Cardiac septum (tissue), 1 donor: ENCODE measurements at regions not wholly inside any gene's neighbourhood (a gene's known extent, or its start where the extent isn't known, plus 50 kb on each side); places are given as distances from the start of the nearest gene placed in this dataset.
"Not testable (repeated sequence)": the region's sequence is repeated elsewhere in the genome, so short reads cannot be mapped to it uniquely, and the experiment has no call there.

ENCODE experiments used
- DNase-seq: peaks from one replicate; pipeline ENCODE4 v3.0.0-alpha.2; 2020; ENCODE audit warnings: low spot score
- intact Hi-C: fragments of 100-400 bp; cut with DNase I; formaldehyde crosslinking; loops from one replicate; pipeline ENCODE4 v1.14.0; 2022
- donor health status: DM: no; HTN: no; CAD: no.

- intact Hi-C loops = no loop called here
- DNase-seq = no peak
Observed at GRCh38 chr6:4660377-4661321, 115.6 kb upstream of the CDYL start.

DNA sequence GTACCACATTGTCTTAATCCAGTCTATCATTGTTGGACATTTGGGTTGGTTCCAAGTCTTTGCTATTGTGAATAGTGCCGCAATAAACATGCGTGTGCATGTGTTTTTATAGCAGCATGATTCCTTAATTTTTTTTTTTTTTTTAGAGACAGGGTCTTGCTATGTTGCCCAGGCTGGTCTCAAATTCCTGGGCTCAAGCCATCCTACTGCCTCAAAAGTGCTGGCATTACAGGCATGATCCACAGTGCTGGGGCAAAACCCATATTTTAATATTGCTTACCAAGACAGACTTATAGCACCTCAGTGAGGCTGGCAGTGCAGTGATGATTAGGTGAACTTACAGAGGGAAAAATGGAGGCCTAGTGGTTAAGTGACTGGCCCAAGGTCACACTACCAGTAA, 116.5 kb upstream of the CDYL start:
- intact Hi-C loops, DNase-seq: not testable (repeated sequence)

- no peak for DNase-seq
- intact Hi-C loops = no loop called here
Observed at GRCh38 chr6:4658486-4658885, 117.7 kb upstream of the CDYL start.

DNA sequence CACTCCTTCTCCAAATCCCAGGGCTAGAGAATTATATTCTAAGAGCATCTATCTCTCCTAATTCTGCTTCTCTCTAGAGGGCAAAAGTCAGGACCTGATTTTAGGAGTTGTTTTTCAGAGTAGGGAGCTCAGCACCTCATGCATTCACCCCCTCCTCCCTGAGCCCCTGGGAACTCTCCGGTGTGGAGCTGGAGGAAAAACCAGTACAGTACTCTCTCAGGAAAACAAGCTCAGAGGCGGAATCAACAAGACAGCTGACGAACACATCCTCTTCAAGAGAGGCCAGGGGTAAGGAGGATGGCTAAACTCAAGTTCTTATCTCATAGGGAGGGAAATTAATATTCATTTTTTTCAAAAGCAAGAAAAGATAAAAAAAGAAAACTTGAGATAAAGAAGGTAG, 120.1 kb upstream of the CDYL start:
- no peak for DNase-seq
- intact Hi-C loops = no loop called here

GRCh38 chr6:4655196-4656025, 120.8 kb upstream of the CDYL start:
- intact Hi-C loops = no loop called here
- no peak for DNase-seq

DNA sequence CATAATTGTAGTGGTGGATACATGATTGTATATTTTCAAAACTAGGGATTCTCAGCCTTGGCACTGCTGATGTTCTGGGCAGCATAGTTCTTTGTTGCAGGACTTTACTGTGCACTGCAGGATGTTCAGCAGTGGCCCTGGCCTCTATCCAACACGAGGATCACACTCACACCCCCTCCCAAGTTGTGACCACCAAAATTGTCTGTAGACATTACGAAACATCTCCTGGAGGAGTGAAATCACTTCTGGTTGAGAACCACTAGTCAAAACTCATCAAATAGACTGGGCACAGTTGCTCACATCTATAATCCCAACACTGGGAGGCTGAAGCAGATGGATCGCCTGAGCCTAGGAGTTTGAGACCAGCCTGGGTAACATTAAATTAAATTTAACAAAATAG, 123.1 kb upstream of the CDYL start:
- intact Hi-C loops = no loop called here
- no peak for DNase-seq

- no peak for DNase-seq
- intact Hi-C loops = no loop called here
Observed at GRCh38 chr6:4651831-4652467, 124.3 kb upstream of the CDYL start.

GRCh38 chr6:4649728-4650127, 126.5 kb upstream of the CDYL start:
- intact Hi-C loops = no loop called here
- no peak for DNase-seq

DNA sequence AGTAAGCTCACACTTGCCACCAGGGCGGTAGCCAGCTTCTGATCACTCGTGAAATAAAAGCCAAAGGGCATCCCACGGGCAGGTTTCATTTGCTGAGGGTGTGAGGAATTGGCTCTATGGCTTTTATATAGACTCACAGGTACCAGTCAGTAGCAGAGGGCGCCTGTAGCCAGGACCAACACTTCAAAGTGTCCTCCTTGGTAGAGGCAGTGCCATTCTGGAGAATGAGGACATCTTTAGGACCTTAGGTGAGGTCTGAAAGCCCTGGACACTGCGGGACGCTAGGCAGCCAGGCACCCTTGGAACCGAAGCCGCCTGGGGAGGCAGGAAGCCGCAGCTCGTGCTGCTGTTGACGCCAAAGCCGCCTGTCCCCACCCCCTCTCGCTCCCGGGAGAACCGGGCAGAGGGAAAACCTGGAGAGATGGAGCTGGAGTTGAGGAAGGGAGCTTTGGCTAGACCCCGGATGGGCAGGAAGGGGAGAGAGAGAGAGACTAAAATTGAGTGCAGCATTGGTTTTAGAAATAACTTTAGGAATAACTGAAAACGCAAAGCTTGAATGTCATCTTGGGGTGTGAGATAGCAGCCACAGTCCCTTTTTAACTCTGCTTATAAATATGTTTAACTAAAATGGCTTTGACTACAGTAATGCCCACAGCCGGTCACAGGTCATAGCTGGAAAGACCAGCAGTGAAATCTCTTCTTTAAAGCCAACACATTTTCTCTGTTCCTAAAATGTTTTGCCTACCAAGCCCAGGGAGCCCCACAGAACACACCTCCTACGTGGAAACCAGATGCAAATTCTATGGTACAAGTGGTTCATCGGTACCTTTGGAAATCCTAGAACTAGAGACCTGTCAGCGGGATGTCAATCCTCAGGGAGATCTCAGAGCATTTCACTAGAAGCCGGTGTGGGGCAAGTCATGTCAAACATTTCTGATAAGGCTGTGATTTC, 128.5 kb upstream of the CDYL start:
- DNase-seq = peak; percentile 88
- intact Hi-C loops = loop anchor here (1.0 kb wide), 2 partner anchors 16 to 128 kb away; no protein-coding TSS in a partner anchor

- intact Hi-C loops = no loop called here
Observed at GRCh38 chr6:4645713-4646360, 130.4 kb upstream of the CDYL start.

GRCh38 chr6:4644996-4645395, 131.2 kb upstream of the CDYL start:
- intact Hi-C loops = no loop called here
- no peak for DNase-seq

More at GRCh38 chr6:4645713-4646360, 130.4 kb upstream of the CDYL start:
- DNase-seq = no peak

DNA sequence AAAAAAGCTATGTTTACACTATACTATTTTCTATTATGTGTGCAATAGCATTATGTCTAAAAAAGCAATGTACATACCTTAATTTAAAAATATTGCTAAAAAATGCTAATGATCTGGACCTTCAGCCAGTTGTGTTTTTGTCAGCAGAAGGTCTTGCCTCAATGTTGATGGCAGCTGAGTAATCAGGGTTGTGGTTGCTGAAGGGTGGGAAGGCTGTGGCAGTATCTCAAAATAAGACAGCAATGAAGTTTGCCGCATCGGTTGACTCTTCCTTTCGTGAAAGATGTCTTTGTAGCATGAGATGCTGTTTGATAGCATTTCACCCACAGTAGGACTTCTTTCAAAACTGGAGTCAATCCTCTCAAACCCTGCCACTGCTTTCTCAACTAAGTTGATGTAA, 134.7 kb upstream of the CDYL start:
- DNase-seq = no peak
- intact Hi-C loops = no loop called here

GRCh38 chr6:4640139-4640538, 136.1 kb upstream of the CDYL start:
- intact Hi-C loops = no loop called here
- DNase-seq = no peak

- intact Hi-C loops = no loop called here
- DNase-seq = no peak
Observed at GRCh38 chr6:4638641-4639040, 137.6 kb upstream of the CDYL start.

DNA sequence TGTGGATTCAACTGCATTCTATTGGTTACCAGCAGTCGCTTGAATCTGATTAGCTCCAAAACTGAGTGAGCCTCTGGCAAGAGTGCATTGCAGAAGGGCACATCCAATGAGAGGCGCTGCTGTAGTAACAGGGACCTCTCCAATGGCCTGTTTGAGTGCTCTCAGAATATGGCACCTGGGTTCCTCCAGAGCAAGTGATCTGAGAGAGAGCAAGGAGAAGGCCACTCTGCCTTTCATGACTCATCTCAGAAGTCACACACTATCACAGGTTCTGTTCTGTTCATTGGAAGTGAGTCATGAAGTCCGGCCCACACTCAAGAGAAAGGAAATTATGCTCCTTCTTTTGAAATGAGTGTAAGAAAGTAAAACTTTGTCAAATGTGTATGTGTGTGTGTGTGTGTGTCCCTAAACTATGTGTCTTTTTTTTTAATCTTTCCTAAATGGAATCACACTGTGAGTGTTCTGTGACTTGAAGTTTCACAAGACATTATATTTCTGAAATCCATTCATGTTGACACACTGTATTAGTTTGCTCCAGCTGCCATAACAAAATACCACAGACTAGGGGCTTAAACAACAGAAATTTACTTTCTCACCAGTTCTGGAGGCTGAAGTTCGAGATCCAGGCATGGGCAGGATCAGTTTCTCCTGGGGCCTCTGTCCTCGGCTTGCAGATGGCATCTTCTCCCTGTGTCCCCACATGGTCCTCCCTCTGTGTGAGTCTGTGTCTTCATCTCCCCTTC, 138.3 kb upstream of the CDYL start:
- DNase-seq = no peak
- intact Hi-C loops = no loop called here

DNA sequence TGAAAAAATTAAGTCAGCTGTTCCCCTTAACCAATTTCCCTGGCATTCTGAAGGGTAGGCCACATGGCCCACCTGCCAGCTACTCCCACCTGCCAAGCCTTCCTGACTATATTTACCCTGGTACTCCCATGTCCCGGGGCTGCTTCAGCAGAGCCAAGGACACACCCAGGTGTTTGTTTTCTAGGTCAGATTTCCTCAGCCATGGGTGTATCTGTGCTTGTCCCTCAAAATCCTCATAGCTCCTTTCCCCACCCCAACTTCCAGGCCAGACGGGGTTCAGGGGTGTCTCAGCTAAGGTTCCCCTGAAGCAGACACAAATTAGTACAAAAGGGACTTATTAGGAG, 139.4 kb upstream of the CDYL start:
- DNase-seq = no peak
- intact Hi-C loops = no loop called here

DNA sequence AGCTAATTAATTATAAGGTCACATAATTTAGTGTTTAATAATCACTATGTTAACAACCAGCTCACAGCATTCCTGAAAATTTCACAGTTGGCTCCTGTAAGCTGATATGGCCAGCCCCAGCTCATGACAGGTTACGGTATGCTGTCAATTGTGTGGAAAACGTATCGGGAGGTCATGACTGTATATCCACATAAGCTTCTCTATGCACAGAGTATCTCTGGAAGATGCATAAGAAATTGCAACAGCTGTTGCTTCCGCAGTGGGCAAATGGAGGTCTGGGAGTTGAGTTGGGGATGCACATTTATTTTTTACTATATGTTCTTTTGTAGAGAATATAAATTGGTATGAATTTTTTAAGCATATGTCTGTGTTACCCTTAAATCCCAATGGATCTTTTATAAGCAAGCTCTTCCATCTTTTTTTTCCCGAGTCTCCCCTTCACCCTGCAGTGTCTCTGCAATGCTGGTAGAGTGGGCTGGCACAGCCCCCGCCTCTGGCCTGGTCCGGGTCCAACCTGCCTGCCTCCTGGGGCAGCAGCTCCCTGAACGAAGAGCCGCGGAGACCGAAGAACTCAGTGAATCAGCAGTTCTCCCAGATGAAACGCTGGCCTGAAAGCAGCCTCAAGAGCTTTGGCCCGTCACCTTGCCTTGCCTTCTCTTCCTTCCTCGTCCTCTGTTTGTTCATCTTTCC, 139.9 kb upstream of the CDYL start:
- DNase-seq = no peak
- intact Hi-C loops = no loop called here
